H9 (cell line): ENCODE measurements at regions not wholly inside any gene's neighbourhood (a gene's known extent, or its start where the extent isn't known, plus 50 kb on each side); places are given as distances from the start of the nearest gene placed in this dataset.

ENCODE experiments used
- DNase-seq: peaks from one replicate; pipeline ENCODE4 v3.0.0-alpha.2; 2017
- H2AFZ ChIP-seq: one replicate; pipeline ENCODE4 v1.6.1; 2013; ENCODE audit warnings: mild to moderate bottlenecking, low read length, control low read depth, moderate library complexity
- H2AK5ac ChIP-seq: 2 replicates; pipeline ENCODE4 v1.6.1; 2013; ENCODE audit warnings: low read length, control low read depth, mixed read lengths; ENCODE audit not compliant: insufficient read length
- H2BK120ac ChIP-seq: one replicate; pipeline ENCODE4 v1.6.1; 2013; ENCODE audit warnings: low read depth, mild to moderate bottlenecking, low read length, control low read depth, inconsistent platforms; ENCODE audit not compliant: poor library complexity, severe bottlenecking
- H2BK12ac ChIP-seq: 2 replicates; pipeline ENCODE4 v1.6.1; 2013; ENCODE audit warnings: low read length, control low read depth, mixed read lengths, low read depth; ENCODE audit not compliant: insufficient read length
- H2BK15ac ChIP-seq: 2 replicates; pipeline ENCODE4 v1.6.1; 2013; ENCODE audit warnings: low read depth, low read length, control low read depth
- H2BK20ac ChIP-seq: one replicate; pipeline ENCODE4 v1.6.1; 2013; ENCODE audit warnings: low read depth, mild to moderate bottlenecking, low read length, control low read depth, inconsistent platforms; ENCODE audit not compliant: poor library complexity, severe bottlenecking
- H2BK5ac ChIP-seq: 2 replicates; pipeline ENCODE4 v1.6.1; 2013; ENCODE audit warnings: low read length, control low read depth, mixed read lengths; ENCODE audit not compliant: insufficient read length
- H3K14ac ChIP-seq: 2 replicates; pipeline ENCODE4 v1.6.1; 2013; ENCODE audit warnings: low read length, control low read depth; ENCODE audit not compliant: insufficient read depth
- H3K18ac ChIP-seq: 2 replicates; pipeline ENCODE4 v1.6.1; 2013; ENCODE audit warnings: low read depth, mild to moderate bottlenecking, mixed read lengths, low read length, control low read depth; ENCODE audit not compliant: insufficient read length
- H3K23ac ChIP-seq: 2 replicates; pipeline ENCODE4 v1.6.1; 2013; ENCODE audit warnings: low read length, control low read depth, mixed read lengths, low read depth; ENCODE audit not compliant: insufficient read length
- H3K23me2 ChIP-seq: 2 replicates; pipeline ENCODE4 v1.6.1; 2013; ENCODE audit warnings: low read depth, mild to moderate bottlenecking, mixed read lengths, low read length, control low read depth; ENCODE audit not compliant: insufficient read length, poor library complexity, severe bottlenecking
- H3K27ac ChIP-seq: 2 replicates; pipeline ENCODE4 v1.5.1; 2013; ENCODE audit warnings: low read length, control low read depth, mixed read lengths, low read depth; ENCODE audit not compliant: insufficient read length
- H3K27me3 ChIP-seq: 2 replicates; pipeline ENCODE4 v1.6.1; 2013; ENCODE audit warnings: low read length, control low read depth, inconsistent platforms; ENCODE audit not compliant: insufficient read depth
- H3K4ac ChIP-seq: 2 replicates; pipeline ENCODE4 v1.6.1; 2013; ENCODE audit warnings: low read depth, mild to moderate bottlenecking, control low read depth, inconsistent platforms, low read length, moderate library complexity
- H3K4me1 ChIP-seq: 2 replicates; pipeline ENCODE4 v1.6.1; 2013; ENCODE audit warnings: low read length, control low read depth, inconsistent platforms; ENCODE audit not compliant: insufficient read depth
- H3K4me2 ChIP-seq: 2 replicates; pipeline ENCODE4 v1.6.1; 2013; ENCODE audit warnings: low read length, control low read depth, mixed read lengths; ENCODE audit not compliant: insufficient read length, insufficient read depth
- H3K56ac ChIP-seq: 2 replicates; pipeline ENCODE4 v1.6.1; 2013; ENCODE audit warnings: low read depth, mild to moderate bottlenecking, mixed read lengths, low read length, control low read depth; ENCODE audit not compliant: insufficient read length
- H3K79me1 ChIP-seq: 2 replicates; pipeline ENCODE4 v1.6.1; 2013; ENCODE audit warnings: low read depth, mild to moderate bottlenecking, moderate library complexity, low read length, control low read depth, inconsistent platforms; ENCODE audit not compliant: insufficient read depth, poor library complexity, severe bottlenecking
- H3K79me2 ChIP-seq: 2 replicates; pipeline ENCODE4 v1.6.1; 2013; ENCODE audit warnings: low read length, control low read depth, inconsistent platforms; ENCODE audit not compliant: insufficient read depth
- H3K9ac ChIP-seq: 2 replicates; pipeline ENCODE4 v1.6.1; 2013; ENCODE audit warnings: low read length, control low read depth, mixed read lengths; ENCODE audit not compliant: insufficient read length; ENCODE audit errors: extremely low read depth
- H3K9me3 ChIP-seq: one replicate; pipeline ENCODE4 v1.6.1; 2013; ENCODE audit warnings: low read depth, low read length, inconsistent platforms; ENCODE audit not compliant: control insufficient read depth
- H3T11ph ChIP-seq: one replicate; pipeline ENCODE4 v1.6.1; 2013; ENCODE audit warnings: mild to moderate bottlenecking, low read length, control low read depth, inconsistent platforms
- H4K20me1 ChIP-seq: one replicate; pipeline ENCODE4 v1.6.1; 2013; ENCODE audit not compliant: control insufficient read depth, insufficient read length, insufficient read depth
- H4K5ac ChIP-seq: 2 replicates; pipeline ENCODE4 v1.6.1; 2013; ENCODE audit warnings: low read depth, mild to moderate bottlenecking, mixed read lengths, low read length, control low read depth; ENCODE audit not compliant: insufficient read length
- H4K8ac ChIP-seq: replicated peaks from 2 replicates; pipeline ENCODE4 v1.6.1; 2013; ENCODE audit warnings: low read length, control low read depth, mixed read lengths, low read depth; ENCODE audit not compliant: insufficient read length
- H4K91ac ChIP-seq: 2 replicates; pipeline ENCODE4 v1.6.1; 2013; ENCODE audit warnings: low read depth, mild to moderate bottlenecking, moderate library complexity, mixed read lengths, low read length, control low read depth; ENCODE audit not compliant: insufficient read length
- H3K27ac Mint-ChIP-seq, 3 experiments: 2 replicates in 2 of 3; 3 replicates in 1 of 3; pipeline ENCODE4 v1.8.0; 2020 to 2021; ENCODE audit warnings: mixed read lengths in 3 of 3, mild to moderate bottlenecking in 1 of 3, moderate library complexity in 1 of 3
- H3K27me3 Mint-ChIP-seq: 2 replicates; pipeline ENCODE4 v1.8.0; 2021; ENCODE audit warnings: low read depth, mild to moderate bottlenecking, moderate library complexity, mixed read lengths
- H3K36me3 Mint-ChIP-seq, 3 experiments: 2 replicates in 2 of 3; 3 replicates in 1 of 3; pipeline ENCODE4 v1.8.0; 2020 to 2021; ENCODE audit warnings: low read depth in 3 of 3, mixed read lengths in 3 of 3; ENCODE audit not compliant: insufficient read depth in 1 of 3
- H3K4me1 Mint-ChIP-seq, 2 experiments: 2 replicates each; pipeline ENCODE4 v1.8.0; 2020; ENCODE audit warnings: mixed read lengths in 2 of 2
- H3K4me3 Mint-ChIP-seq, 2 experiments: 2 replicates in 1 of 2; 3 replicates in 1 of 2; pipeline ENCODE4 v1.8.0; 2020 to 2021; ENCODE audit warnings: mild to moderate bottlenecking in 2 of 2, mixed read lengths in 2 of 2, moderate library complexity in 1 of 2
- H3K9me3 Mint-ChIP-seq, 2 experiments: 2 replicates in 1 of 2; 3 replicates in 1 of 2; pipeline ENCODE4 v1.8.0; 2020; ENCODE audit warnings: mild to moderate bottlenecking in 2 of 2, mixed read lengths in 2 of 2, moderate library complexity in 1 of 2
- WGBS: extraction: QIAGEN DNeasy Blood & Tissue Kit; methylation state at CpG from one replicate; pipeline ENCODE4 v1.1.7; 2013; ENCODE audit warnings: missing lambda C conversion rate, low lambda C conversion rate, mixed read lengths; ENCODE audit not compliant: insufficient read length; ENCODE audit errors: extremely low coverage; 5-methylcytosine and 5-hydroxymethylcytosine counted together
- TF ChIP-seq, protein P1 (sequence below): fragments of 200-600 bp; sonication (generic); conservative IDR thresholded peaks from 3 replicates; pipeline ENCODE4 v1.8.0; 2021; ENCODE audit warnings: antibody characterized with exemption, mild to moderate bottlenecking

DNA sequence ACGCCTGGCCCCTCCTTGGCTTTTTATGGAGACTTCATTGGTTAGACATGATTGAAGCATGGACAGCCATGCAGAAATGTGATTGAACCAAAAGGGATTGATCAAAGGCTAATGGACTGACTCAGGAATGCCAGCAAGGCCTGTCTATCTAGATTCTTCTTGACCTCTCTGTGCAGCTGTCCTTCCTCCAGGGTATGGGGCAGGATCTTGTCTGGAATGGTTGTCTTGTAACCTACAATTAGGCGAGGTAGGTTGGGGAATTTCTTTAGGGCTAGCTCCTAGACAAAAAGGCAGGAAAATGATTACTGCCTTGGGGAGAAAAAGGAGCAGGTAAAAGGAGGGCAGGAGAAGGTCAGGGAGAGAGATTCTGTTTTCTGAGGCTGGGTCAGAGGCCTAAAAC is 59.6 kb upstream of the INCENP start:
- Histone ChIP-seq H3K79me2 (no peaks in the 10 kb centered on the region), H3K14ac (no peak overlapping the region), H3K23ac (no peak overlapping the region), H2BK5ac (no peak overlapping the region), H3K56ac (no peak overlapping the region), H3K79me1 (no peaks in the 10 kb centered on the region), H2AFZ (no peak overlapping the region), H4K20me1 (no peaks in the 10 kb centered on the region), H3K4ac (no peak overlapping the region), H2BK12ac (no peak overlapping the region), H3K23me2 (no peaks in the 10 kb centered on the region), H4K5ac (no peak overlapping the region), H2BK15ac (no peak overlapping the region), H4K8ac (no peak overlapping the region), H3T11ph (no peak overlapping the region), H3K4me2 (no peak overlapping the region), H3K9me3 (no peaks in the 10 kb centered on the region), H2BK120ac (no peak overlapping the region), H3K27me3 (no peaks in the 10 kb centered on the region), H3K9ac (no peak overlapping the region), H4K91ac (no peak overlapping the region), H2BK20ac (no peak overlapping the region), H3K27ac (no peak overlapping the region), H3K4me1 (no peaks in the 10 kb centered on the region), H3K18ac (no peak overlapping the region), H2AK5ac (no peak overlapping the region)
- H3K36me3 Mint-ChIP-seq, result no peaks in the 10 kb centered on the region
- H3K9me3 Mint-ChIP-seq, result no peaks in the 10 kb centered on the region; a peak in 1 of 5 replicates
- no peak overlapping the region for H3K27ac Mint-ChIP-seq
- no peak for DNase-seq
- peaks cover 6% of the 10 kb centered on the region for H3K27me3 Mint-ChIP-seq
- WGBS, result no CpG with 5 or more reads among the region's 2 CpGs
- peaks cover 3 to 7% of the 10 kb centered on the region in 2 experiments; a peak in 2 of 4 replicates for H3K4me1 Mint-ChIP-seq
- H3K4me3 Mint-ChIP-seq, result no peak overlapping the region
- TF ChIP-seq, protein P1, sequence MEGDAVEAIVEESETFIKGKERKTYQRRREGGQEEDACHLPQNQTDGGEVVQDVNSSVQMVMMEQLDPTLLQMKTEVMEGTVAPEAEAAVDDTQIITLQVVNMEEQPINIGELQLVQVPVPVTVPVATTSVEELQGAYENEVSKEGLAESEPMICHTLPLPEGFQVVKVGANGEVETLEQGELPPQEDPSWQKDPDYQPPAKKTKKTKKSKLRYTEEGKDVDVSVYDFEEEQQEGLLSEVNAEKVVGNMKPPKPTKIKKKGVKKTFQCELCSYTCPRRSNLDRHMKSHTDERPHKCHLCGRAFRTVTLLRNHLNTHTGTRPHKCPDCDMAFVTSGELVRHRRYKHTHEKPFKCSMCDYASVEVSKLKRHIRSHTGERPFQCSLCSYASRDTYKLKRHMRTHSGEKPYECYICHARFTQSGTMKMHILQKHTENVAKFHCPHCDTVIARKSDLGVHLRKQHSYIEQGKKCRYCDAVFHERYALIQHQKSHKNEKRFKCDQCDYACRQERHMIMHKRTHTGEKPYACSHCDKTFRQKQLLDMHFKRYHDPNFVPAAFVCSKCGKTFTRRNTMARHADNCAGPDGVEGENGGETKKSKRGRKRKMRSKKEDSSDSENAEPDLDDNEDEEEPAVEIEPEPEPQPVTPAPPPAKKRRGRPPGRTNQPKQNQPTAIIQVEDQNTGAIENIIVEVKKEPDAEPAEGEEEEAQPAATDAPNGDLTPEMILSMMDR, result no peak
